ENCODE measurements at regions not wholly inside any gene's neighbourhood (a gene's known extent, or its start where the extent isn't known, plus 50 kb on each side); places are given as distances from the start of the nearest gene placed in this dataset.

- no peak for DNase-seq
Measured at GRCh38 chr13:47503475-47503874, 497.6 kb downstream of the SUCLA2 start.

- no peak for DNase-seq
Measured at GRCh38 chr13:47502166-47502565, 498.9 kb downstream of the SUCLA2 start.

- no peak for DNase-seq
Measured at GRCh38 chr13:47499358-47500150, 501.5 kb downstream of the SUCLA2 start.

GRCh38 chr13:47484548-47484947, 516.5 kb downstream of the SUCLA2 start:
- no peak for DNase-seq

GRCh38 chr13:47481536-47481935, 519.5 kb downstream of the SUCLA2 start:
- no peak for DNase-seq

GRCh38 chr13:47480951-47481350, 520.1 kb downstream of the SUCLA2 start:
- no peak for DNase-seq

- no peak for DNase-seq
Measured at GRCh38 chr13:47480121-47480520, 521.0 kb downstream of the SUCLA2 start.

- DNase-seq = no peak
Measured at GRCh38 chr13:47478985-47479384, 522.1 kb downstream of the SUCLA2 start.

GRCh38 chr13:47475441-47475948, 525.6 kb downstream of the SUCLA2 start:
- no peak for DNase-seq

- DNase-seq = no peak
Measured at GRCh38 chr13:47474839-47475238, 526.2 kb downstream of the SUCLA2 start.

GRCh38 chr13:47474326-47474725, 526.7 kb downstream of the SUCLA2 start:
- DNase-seq = no peak

GRCh38 chr13:47472516-47472915, 528.6 kb downstream of the SUCLA2 start:
- no peak for DNase-seq

- no peak for DNase-seq
Measured at GRCh38 chr13:47463726-47464125, 537.3 kb downstream of the SUCLA2 start.

- DNase-seq = no peak
Measured at GRCh38 chr13:47463002-47463401, 538.1 kb downstream of the SUCLA2 start.

GRCh38 chr13:47461816-47462215, 539.3 kb downstream of the SUCLA2 start:
- no peak for DNase-seq

- no peak for DNase-seq
Measured at GRCh38 chr13:47459512-47459911, 541.6 kb downstream of the SUCLA2 start.

GRCh38 chr13:47457626-47458025, 543.4 kb downstream of the SUCLA2 start:
- no peak for DNase-seq

- no peak for DNase-seq
Measured at GRCh38 chr13:47455626-47456025, 545.4 kb downstream of the SUCLA2 start.

- no peak for DNase-seq
Measured at GRCh38 chr13:47454986-47455385, 546.1 kb downstream of the SUCLA2 start.

- no peak for DNase-seq
Measured at GRCh38 chr13:47437406-47437805, 540.6 kb upstream of the HTR2A start.

- no peak for DNase-seq
Measured at GRCh38 chr13:47433461-47434005, 536.7 kb upstream of the HTR2A start.

- DNase-seq = no peak
Measured at GRCh38 chr13:47426126-47426849, 529.4 kb upstream of the HTR2A start.

GRCh38 chr13:47421525-47421924, 524.7 kb upstream of the HTR2A start:
- no peak for DNase-seq

- DNase-seq = no peak
Measured at GRCh38 chr13:47420568-47420967, 523.7 kb upstream of the HTR2A start.

Measured in stimulated activated CD4-positive, alpha-beta T cell treated with anti-CD3 and anti-CD28 coated beads, Interleukin-15, amount 100 ng/mL, for 24 hours (primary cell).